ENCODE measurements at regions not wholly inside any gene's neighbourhood (a gene's known extent, or its start where the extent isn't known, plus 50 kb on each side); places are given as distances from the start of the nearest gene placed in this dataset.

GRCh38 chr2:180705122-180705521 lies 275.3 kb upstream of the UBE2E3 start:
- TF ChIP-seq POLR2A (IDR thresholded peaks at IDR 0.05) = no peak
- TF ChIP-seq CTCF (IDR thresholded peaks at IDR 0.05) = no peak
